CD8-positive, alpha-beta memory T cell (primary cell): ENCODE measurements at regions not wholly inside any gene's neighbourhood (a gene's known extent, or its start where the extent isn't known, plus 50 kb on each side); places are given as distances from the start of the nearest gene placed in this dataset.

ENCODE experiments used
- CTCF ChIA-PET: fragments of 350-600 bp; sonication (Branson Sonifier 250); formaldehyde crosslinking; loops from one replicate; lab custom pipeline; 2021; ENCODE audit warnings: antibody characterized with exemption; lab: Charles Lee
- POLR2A ChIA-PET: fragments of 350-600 bp; sonication (Branson Sonifier 250); formaldehyde crosslinking; loops from one replicate; lab custom pipeline; 2021; ENCODE audit warnings: antibody characterized with exemption; lab: Charles Lee
- DNase-seq, 5 donors: peaks; one replicate each; pipeline versions ENCODE4 v3.0.0 to v3.0.0-alpha.2; 2020 to 2022; ENCODE audit warnings: mixed read lengths in 1 of 5
- H3K27ac ChIP-seq: one replicate; pipeline ENCODE4 v1.7.0; 2013; ENCODE audit warnings: low read depth, mild to moderate bottlenecking, low read length, moderate library complexity
- H3K27me3 ChIP-seq: 2 replicates; pipeline ENCODE4 v1.7.0; 2013; ENCODE audit warnings: low read length, mild to moderate bottlenecking; ENCODE audit not compliant: insufficient read depth, poor library complexity, severe bottlenecking
- H3K36me3 ChIP-seq: 2 replicates; pipeline ENCODE4 v1.7.0; 2013; ENCODE audit warnings: mild to moderate bottlenecking, low read length, moderate library complexity; ENCODE audit not compliant: insufficient read depth
- H3K4me1 ChIP-seq: 2 replicates; pipeline ENCODE4 v1.7.0; 2013; ENCODE audit warnings: mild to moderate bottlenecking, low read length, moderate library complexity; ENCODE audit not compliant: insufficient read depth
- H3K4me3 ChIP-seq: 2 replicates; pipeline ENCODE4 v1.7.0; 2013; ENCODE audit warnings: mild to moderate bottlenecking, low read length
- H3K9me3 ChIP-seq: 2 replicates; pipeline ENCODE4 v1.7.0; 2013; ENCODE audit warnings: mild to moderate bottlenecking, low read length
- H3K27ac Mint-ChIP-seq, 8 donors: one replicate each; pipeline ENCODE4 v1.8.0; 2020 to 2021; ENCODE audit warnings: mixed read lengths in 8 of 8, mild to moderate bottlenecking in 6 of 8, inconsistent platforms in 3 of 8, moderate library complexity in 3 of 8
- H3K27me3 Mint-ChIP-seq, 2 donors: one replicate each; pipeline ENCODE4 v1.8.0; 2020 to 2021; ENCODE audit warnings: mixed read lengths in 2 of 2, mild to moderate bottlenecking in 1 of 2, moderate library complexity in 1 of 2
- H3K36me3 Mint-ChIP-seq, 3 donors: one replicate each; pipeline ENCODE4 v1.8.0; 2020 to 2021; ENCODE audit warnings: mixed read lengths in 3 of 3, inconsistent platforms in 1 of 3, mild to moderate bottlenecking in 1 of 3
- H3K4me1 Mint-ChIP-seq, 3 donors: one replicate each; pipeline ENCODE4 v1.8.0; 2020 to 2021; ENCODE audit warnings: mixed read lengths in 3 of 3, inconsistent platforms in 1 of 3, mild to moderate bottlenecking in 1 of 3
- H3K4me3 Mint-ChIP-seq, 7 donors: one replicate each; pipeline ENCODE4 v1.8.0; 2020 to 2021; ENCODE audit warnings: mixed read lengths in 7 of 7, mild to moderate bottlenecking in 6 of 7, moderate library complexity in 4 of 7, inconsistent platforms in 2 of 7
- H3K9me3 Mint-ChIP-seq, 5 donors: one replicate each; pipeline ENCODE4 v1.8.0; 2020 to 2022; ENCODE audit warnings: mixed read lengths in 5 of 5, mild to moderate bottlenecking in 3 of 5, moderate library complexity in 2 of 5, inconsistent platforms in 1 of 5

DNA sequence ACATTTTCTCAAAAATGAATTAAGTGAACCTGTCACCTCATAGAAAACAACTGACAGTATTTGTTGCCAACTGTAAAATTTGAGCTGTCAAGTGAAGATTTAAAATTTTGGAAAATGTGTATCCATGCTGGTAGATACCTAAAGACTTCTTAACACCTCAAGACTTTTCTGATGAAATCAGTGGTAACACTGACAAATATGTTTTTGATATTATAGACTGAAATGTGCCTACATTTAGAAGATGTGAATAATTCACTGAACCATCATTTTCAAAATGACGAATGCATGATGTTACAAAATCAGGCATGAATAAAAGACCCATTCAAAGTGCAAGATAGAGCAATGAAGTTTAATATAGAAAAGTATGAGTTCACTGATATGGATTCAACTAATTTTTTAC is 51.5 kb upstream of the ASPRV1 start:
- H3K9me3 ChIP-seq, result no peaks in the 10 kb centered on the region
- Mint-ChIP-seq H3K4me1 (peaks cover 7 to 14% (median 10%) of the 10 kb centered on the region in 3 donors), H3K27ac (no peak overlapping the region), H3K36me3 (peaks cover 17 to 43% (median 18%) of the 10 kb centered on the region in 3 donors), H3K9me3 (no peaks in the 10 kb centered on the region), H3K27me3 (peaks cover 0 to 1% of the 10 kb centered on the region in 2 donors), H3K4me3 (no peak overlapping the region)
- ChIA-PET CTCF (no interaction called here), POLR2A (interaction anchor here (0.6 to 1.2 kb wide), 2 partner anchors 29 to 31 kb away, joined by 3 to 4 read pairs; no protein-coding TSS in a partner anchor)
- no peaks in the 10 kb centered on the region for H3K27me3 ChIP-seq
- H3K27ac ChIP-seq, result no peak overlapping the region
- no peak overlapping the region for H3K4me3 ChIP-seq
- H3K36me3 ChIP-seq, result no peaks in the 10 kb centered on the region
- no peak for DNase-seq
- no peaks in the 10 kb centered on the region for H3K4me1 ChIP-seq

- Histone ChIP-seq H3K4me1 (no peaks in the 10 kb centered on the region), H3K36me3 (no peaks in the 10 kb centered on the region), H3K27me3 (no peaks in the 10 kb centered on the region), H3K27ac (no peak overlapping the region), H3K9me3 (no peaks in the 10 kb centered on the region), H3K4me3 (no peak overlapping the region)
- H3K4me3 Mint-ChIP-seq, result no peak overlapping the region
- CTCF ChIA-PET, result interaction anchor here (0.5 kb wide), 1 partner anchor 52 kb away, joined by 3 read pairs; no protein-coding TSS in a partner anchor
- DNase-seq, result no peak
- POLR2A ChIA-PET, result interaction anchor here (1.2 kb wide), 1 partner anchor 32 kb away, joined by 4 read pairs; no protein-coding TSS in a partner anchor
- H3K27ac Mint-ChIP-seq, result peak overlapping the region in 2 of 8 donors; percentile 44 to 97
- H3K9me3 Mint-ChIP-seq, result no peaks in the 10 kb centered on the region
- H3K36me3 Mint-ChIP-seq, result peaks cover 15 to 39% (median 18%) of the 10 kb centered on the region in 3 donors
- H3K27me3 Mint-ChIP-seq, result peaks cover 0 to 1% of the 10 kb centered on the region in 2 donors
- peaks cover 7 to 14% (median 10%) of the 10 kb centered on the region in 3 donors for H3K4me1 Mint-ChIP-seq
These were observed 50.4 kb upstream of the ASPRV1 start for GRCh38 chr2:70011786-70012185.

GRCh38 chr2:70011335-70011734 is 49.9 kb upstream of the ASPRV1 start:
- Mint-ChIP-seq H3K27me3 (peaks cover 0 to 1% of the 10 kb centered on the region in 2 donors), H3K27ac (peak overlapping the region in 3 of 8 donors; percentile 44 to 97 (median 51)), H3K9me3 (no peaks in the 10 kb centered on the region), H3K4me3 (no peak overlapping the region), H3K36me3 (peaks cover 15 to 38% (median 18%) of the 10 kb centered on the region in 3 donors), H3K4me1 (peaks cover 7 to 14% (median 10%) of the 10 kb centered on the region in 3 donors)
- CTCF ChIA-PET, result no interaction called here
- H3K4me1 ChIP-seq, result no peaks in the 10 kb centered on the region
- POLR2A ChIA-PET, result no interaction called here
- no peak overlapping the region for H3K4me3 ChIP-seq
- H3K27me3 ChIP-seq, result no peaks in the 10 kb centered on the region
- H3K27ac ChIP-seq, result no peak overlapping the region
- no peaks in the 10 kb centered on the region for H3K9me3 ChIP-seq
- H3K36me3 ChIP-seq, result no peaks in the 10 kb centered on the region
- DNase-seq, result no peak
